GM12891 (cell line): ENCODE measurements at regions not wholly inside any gene's neighbourhood (a gene's known extent, or its start where the extent isn't known, plus 50 kb on each side); places are given as distances from the start of the nearest gene placed in this dataset.

Source experiments
- PAX5 ChIP-seq: IDR thresholded peaks from 2 replicates; pipeline ENCODE4 v1.6.1; 2011; ENCODE audit warnings: low read length, moderate library complexity, mild to moderate bottlenecking; ENCODE audit not compliant: insufficient read depth, severe bottlenecking
- POLR2A ChIP-seq: IDR thresholded peaks from 2 replicates; pipeline ENCODE4 v1.6.1; 2011; ENCODE audit warnings: low read depth, low read length, control low read depth
- POLR2AphosphoS5 ChIP-seq: IDR thresholded peaks from 2 replicates; pipeline ENCODE4 v1.6.1; 2011; ENCODE audit warnings: low read depth, low read length, control low read depth
- POU2F2 ChIP-seq: IDR thresholded peaks from 2 replicates; pipeline ENCODE4 v1.6.1; 2011; ENCODE audit warnings: low read depth, mild to moderate bottlenecking, control low read depth, low read length, moderate library complexity
- SPI1 ChIP-seq: IDR thresholded peaks from 2 replicates; pipeline ENCODE4 v1.6.1; 2011; ENCODE audit warnings: low read depth, low read length, control low read depth
- TAF1 ChIP-seq: IDR thresholded peaks from 2 replicates; pipeline ENCODE4 v1.6.1; 2011; ENCODE audit warnings: low read depth, low read length, control low read depth

- TF ChIP-seq POLR2A (no peak), POLR2AphosphoS5 (no peak), POU2F2 (no peak), TAF1 (no peak), SPI1 (no peak), PAX5 (no peak)
These were observed 153.7 kb upstream of the OLIG3 start for GRCh38 chr6:137647762-137648447.
